ENCODE measurements at regions not wholly inside any gene's neighbourhood (a gene's known extent, or its start where the extent isn't known, plus 50 kb on each side); places are given as distances from the start of the nearest gene placed in this dataset.

DNA sequence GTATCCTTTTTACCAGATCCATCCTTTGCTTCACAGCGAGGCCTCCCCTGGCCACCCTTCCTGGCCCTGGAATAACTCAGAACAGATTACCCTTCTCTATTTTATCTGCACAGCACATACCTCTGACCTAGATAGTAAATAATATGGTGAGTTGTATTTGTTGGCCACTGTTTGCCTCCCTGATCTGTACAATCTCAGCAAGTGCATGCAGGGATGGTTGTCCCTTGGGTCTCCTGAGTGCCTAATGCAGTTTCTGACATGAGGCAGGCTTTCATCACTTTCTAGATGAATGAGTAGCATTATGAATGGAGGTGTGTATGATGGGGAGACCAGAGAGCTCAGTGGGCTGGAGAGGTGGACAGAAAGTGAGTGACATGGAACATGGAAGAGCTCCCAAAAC is 525.1 kb upstream of the IGFBP3 start:
- Histone ChIP-seq H3K4me3 (no peak overlapping the region), H3K36me3 (no peaks in the 10 kb centered on the region), H3K4me1 (no peaks in the 10 kb centered on the region), H3K9me3 (peaks cover 0 to 4% (median 0%) of the 10 kb centered on the region in 4 donors), H3K27me3 (no peaks in the 10 kb centered on the region), H3K27ac (no peak overlapping the region)
- 89% methylated on average over 1 of the region's 1 CpG for WGBS, 2 donors
- DNase-seq (ENCODE audit: low spot score in 2 of 2): no peak
- no peak for TF ChIP-seq POLR2A (IDR thresholded peaks at IDR 0.05)
- TF ChIP-seq, protein P1, sequence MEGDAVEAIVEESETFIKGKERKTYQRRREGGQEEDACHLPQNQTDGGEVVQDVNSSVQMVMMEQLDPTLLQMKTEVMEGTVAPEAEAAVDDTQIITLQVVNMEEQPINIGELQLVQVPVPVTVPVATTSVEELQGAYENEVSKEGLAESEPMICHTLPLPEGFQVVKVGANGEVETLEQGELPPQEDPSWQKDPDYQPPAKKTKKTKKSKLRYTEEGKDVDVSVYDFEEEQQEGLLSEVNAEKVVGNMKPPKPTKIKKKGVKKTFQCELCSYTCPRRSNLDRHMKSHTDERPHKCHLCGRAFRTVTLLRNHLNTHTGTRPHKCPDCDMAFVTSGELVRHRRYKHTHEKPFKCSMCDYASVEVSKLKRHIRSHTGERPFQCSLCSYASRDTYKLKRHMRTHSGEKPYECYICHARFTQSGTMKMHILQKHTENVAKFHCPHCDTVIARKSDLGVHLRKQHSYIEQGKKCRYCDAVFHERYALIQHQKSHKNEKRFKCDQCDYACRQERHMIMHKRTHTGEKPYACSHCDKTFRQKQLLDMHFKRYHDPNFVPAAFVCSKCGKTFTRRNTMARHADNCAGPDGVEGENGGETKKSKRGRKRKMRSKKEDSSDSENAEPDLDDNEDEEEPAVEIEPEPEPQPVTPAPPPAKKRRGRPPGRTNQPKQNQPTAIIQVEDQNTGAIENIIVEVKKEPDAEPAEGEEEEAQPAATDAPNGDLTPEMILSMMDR (IDR thresholded peaks at IDR 0.05): no peak
- TF ChIP-seq EP300 (IDR thresholded peaks at IDR 0.05): no peak

DNA sequence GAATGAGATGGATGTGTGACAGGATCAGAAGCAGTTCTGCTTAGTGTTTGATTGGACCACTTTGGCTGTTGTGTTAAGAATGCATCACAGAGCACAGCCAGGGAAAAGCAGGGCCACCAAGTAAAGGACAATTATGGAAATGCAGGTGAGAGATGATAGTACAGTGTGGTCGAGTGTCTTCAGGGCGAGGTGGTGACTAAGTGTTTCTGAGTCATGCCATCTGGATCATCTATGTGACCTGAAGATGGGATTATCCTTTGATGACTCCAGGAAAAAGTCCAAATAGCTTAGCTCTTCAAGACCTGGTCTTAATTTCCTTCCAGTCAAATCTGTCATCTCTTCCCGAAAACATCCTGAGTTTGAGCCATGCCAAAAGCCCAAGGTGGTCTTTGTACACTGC is 523.2 kb upstream of the IGFBP3 start:
- no peak overlapping the region for H3K27ac ChIP-seq
- TF ChIP-seq EP300 (IDR thresholded peaks at IDR 0.05): no peak
- TF ChIP-seq, protein P1 (IDR thresholded peaks at IDR 0.05): no peak
- WGBS, 2 donors: 76 to 90% methylated on average over 3 of the region's 3 CpGs

GRCh38 chr7:46440186-46440585 is 519.1 kb upstream of the IGFBP3 start:
- H3K4me1 ChIP-seq: no peaks in the 10 kb centered on the region
- H3K36me3 ChIP-seq: no peaks in the 10 kb centered on the region
- H3K27ac ChIP-seq: no peak overlapping the region
- TF ChIP-seq EP300 (IDR thresholded peaks at IDR 0.05) (no peak), POLR2A (IDR thresholded peaks at IDR 0.05) (no peak)
- TF ChIP-seq, protein P1 (IDR thresholded peaks at IDR 0.05): no peak
- H3K27me3 ChIP-seq: no peaks in the 10 kb centered on the region
- DNase-seq (ENCODE audit: low spot score in 2 of 2): no peak
- 60 to 69% methylated on average over 6 of the region's 6 CpGs for WGBS, 2 donors
- H3K9me3 ChIP-seq: peaks cover 0 to 25% (median under 1%) of the 10 kb centered on the region in 4 donors
- no peak overlapping the region for H3K4me3 ChIP-seq

More for the DNA sequence above, 523.2 kb upstream of the IGFBP3 start:
- no peaks in the 10 kb centered on the region for H3K36me3 ChIP-seq
- no peaks in the 10 kb centered on the region for H3K4me1 ChIP-seq
- no peaks in the 10 kb centered on the region for H3K27me3 ChIP-seq
- no peak for DNase-seq (ENCODE audit: low spot score in 2 of 2)
- H3K9me3 ChIP-seq: peaks cover 0 to 4% (median 0%) of the 10 kb centered on the region in 4 donors
- H3K4me3 ChIP-seq: no peak overlapping the region

GRCh38 chr7:46432708-46433107 is 511.6 kb upstream of the IGFBP3 start:
- TF ChIP-seq EP300 (IDR thresholded peaks at IDR 0.05): no peak
- TF ChIP-seq, protein P1 (IDR thresholded peaks at IDR 0.05): no peak
- TF ChIP-seq POLR2A (IDR thresholded peaks at IDR 0.05): no peak
- DNase-seq (ENCODE audit: low spot score in 2 of 2): no peak
- Histone ChIP-seq H3K9me3 (peaks cover 0 to 24% (median 2%) of the 10 kb centered on the region in 4 donors), H3K4me1 (no peaks in the 10 kb centered on the region), H3K4me3 (no peak overlapping the region), H3K27ac (no peak overlapping the region), H3K36me3 (no peaks in the 10 kb centered on the region), H3K27me3 (no peaks in the 10 kb centered on the region)
- WGBS, 2 donors: 48 to 65% methylated on average over 4 of the region's 4 CpGs

GRCh38 chr7:46428295-46428694 is 507.2 kb upstream of the IGFBP3 start:
- TF ChIP-seq POLR2A (IDR thresholded peaks at IDR 0.05): no peak
- TF ChIP-seq, protein P1 (IDR thresholded peaks at IDR 0.05): no peak
- TF ChIP-seq EP300 (IDR thresholded peaks at IDR 0.05): no peak
- H3K36me3 ChIP-seq: no peaks in the 10 kb centered on the region
- H3K27ac ChIP-seq: no peak overlapping the region
- no peaks in the 10 kb centered on the region for H3K9me3 ChIP-seq
- H3K4me1 ChIP-seq: no peaks in the 10 kb centered on the region
- DNase-seq (ENCODE audit: low spot score in 2 of 2): no peak
- H3K27me3 ChIP-seq: no peaks in the 10 kb centered on the region
- H3K4me3 ChIP-seq: no peak overlapping the region
